Fibroblast of pulmonary artery (primary cell): ENCODE measurements at regions not wholly inside any gene's neighbourhood (a gene's known extent, or its start where the extent isn't known, plus 50 kb on each side); places are given as distances from the start of the nearest gene placed in this dataset.

Experiments
- DNase-seq: peaks from one replicate; pipeline ENCODE4 v3.0.0-alpha.2; 2010; ENCODE audit warnings: low read depth
- H3K4me3 ChIP-seq: replicated peaks from 2 replicates; pipeline ENCODE4 v1.5.1; 2011; ENCODE audit warnings: low read depth, mild to moderate bottlenecking, control low read depth, low read length, moderate library complexity
- CTCF ChIP-seq: IDR thresholded peaks from 2 replicates; pipeline ENCODE4 v1.5.1; 2011; ENCODE audit warnings: mild to moderate bottlenecking, control low read depth, low read length, inconsistent platforms; ENCODE audit errors: missing control alignments

GRCh38 chr14:98893675-98894074, 378.3 kb downstream of the BCL11B start:
- TF ChIP-seq CTCF, result no peak
- DNase-seq, result no peak

GRCh38 chr14:98894600-98894999, 377.4 kb downstream of the BCL11B start:
- DNase-seq, result no peak
- TF ChIP-seq CTCF, result no peak

More at GRCh38 chr14:98893675-98894074, 378.3 kb downstream of the BCL11B start:
- H3K4me3 ChIP-seq, result no peak overlapping the region

GRCh38 chr14:98896449-98896848, 375.5 kb downstream of the BCL11B start:
- H3K4me3 ChIP-seq, result no peak overlapping the region
- no peak for DNase-seq
- TF ChIP-seq CTCF, result no peak

More at GRCh38 chr14:98894600-98894999, 377.4 kb downstream of the BCL11B start:
- no peak overlapping the region for H3K4me3 ChIP-seq

- DNase-seq, result no peak
- no peak for TF ChIP-seq CTCF
- no peak overlapping the region for H3K4me3 ChIP-seq
Observed at GRCh38 chr14:98897605-98898309, 374.2 kb downstream of the BCL11B start.

GRCh38 chr14:98899441-98899840, 372.6 kb downstream of the BCL11B start:
- TF ChIP-seq CTCF, result no peak
- DNase-seq, result no peak
- H3K4me3 ChIP-seq, result no peak overlapping the region

GRCh38 chr14:98900236-98900635, 371.8 kb downstream of the BCL11B start:
- no peak for DNase-seq
- no peak for TF ChIP-seq CTCF
- no peak overlapping the region for H3K4me3 ChIP-seq

- no peak overlapping the region for H3K4me3 ChIP-seq
- TF ChIP-seq CTCF, result no peak
- DNase-seq, result no peak
Observed at GRCh38 chr14:98900798-98901197, 371.2 kb downstream of the BCL11B start.
